HL-60 (cell line): ENCODE measurements at regions not wholly inside any gene's neighbourhood (a gene's known extent, or its start where the extent isn't known, plus 50 kb on each side); places are given as distances from the start of the nearest gene placed in this dataset.

Source experiments
- CTCF ChIP-seq: IDR thresholded peaks from one replicate; pipeline ENCODE4 v1.5.1; 2011; ENCODE audit warnings: low read length, control low read depth, inconsistent platforms; ENCODE audit not compliant: insufficient read depth
- POLR2AphosphoS5 ChIP-seq: IDR thresholded peaks from 2 replicates; pipeline ENCODE4 v1.6.1; 2012; ENCODE audit warnings: low read depth
- SPI1 ChIP-seq: IDR thresholded peaks from 2 replicates; pipeline ENCODE4 v1.6.1; 2012; ENCODE audit warnings: low read depth, mild to moderate bottlenecking, borderline replicate concordance

DNA sequence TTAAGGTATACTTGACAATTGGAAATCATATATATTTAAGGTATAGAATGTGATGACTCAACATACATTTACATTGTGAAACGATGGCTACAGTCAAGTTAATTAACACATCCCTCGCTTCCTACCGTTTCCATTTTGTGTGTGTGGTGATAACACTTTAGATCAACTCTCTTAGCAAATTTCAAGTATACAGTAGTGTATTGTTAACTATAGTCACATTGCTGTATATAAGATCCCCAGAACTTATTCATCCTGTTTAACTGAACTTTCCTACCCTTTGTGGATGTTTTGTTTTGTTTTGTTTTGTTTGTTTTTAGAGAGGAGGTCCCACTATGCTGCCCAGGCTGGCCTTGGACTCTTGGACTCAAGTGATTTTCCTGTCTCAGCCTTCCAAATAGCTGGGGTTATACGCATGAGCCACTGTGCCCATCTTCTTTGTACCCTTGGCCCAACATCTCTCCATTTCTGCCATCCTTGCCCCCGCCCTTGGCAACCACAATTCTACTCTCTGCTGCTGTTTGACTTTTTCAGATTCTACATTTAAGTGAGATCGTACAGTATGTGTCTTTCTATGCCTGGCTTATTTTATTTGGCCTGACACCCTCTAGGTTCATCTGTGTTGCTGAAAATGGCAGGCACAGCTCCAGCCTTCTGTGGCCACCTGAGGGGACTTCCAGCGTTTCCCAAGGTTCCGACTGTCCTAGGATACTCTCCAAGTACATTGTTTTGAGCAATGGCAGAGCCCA is 90.5 kb upstream of the SNX9 start:
- no peak for TF ChIP-seq SPI1
- no peak for TF ChIP-seq CTCF
- TF ChIP-seq POLR2AphosphoS5, result no peak
